Kasumi-1 (cell line): ENCODE measurements at regions not wholly inside any gene's neighbourhood (a gene's known extent, or its start where the extent isn't known, plus 50 kb on each side); places are given as distances from the start of the nearest gene placed in this dataset.
"Not testable (repeated sequence)": the region's sequence is repeated elsewhere in the genome, so short reads cannot be mapped to it uniquely, and the experiment has no call there.

ENCODE experiments used
- DNase-seq, 2 experiments: peaks; one replicate each; lab custom pipeline; 2025; lab: John Stamatoyannopoulos, UW

DNA sequence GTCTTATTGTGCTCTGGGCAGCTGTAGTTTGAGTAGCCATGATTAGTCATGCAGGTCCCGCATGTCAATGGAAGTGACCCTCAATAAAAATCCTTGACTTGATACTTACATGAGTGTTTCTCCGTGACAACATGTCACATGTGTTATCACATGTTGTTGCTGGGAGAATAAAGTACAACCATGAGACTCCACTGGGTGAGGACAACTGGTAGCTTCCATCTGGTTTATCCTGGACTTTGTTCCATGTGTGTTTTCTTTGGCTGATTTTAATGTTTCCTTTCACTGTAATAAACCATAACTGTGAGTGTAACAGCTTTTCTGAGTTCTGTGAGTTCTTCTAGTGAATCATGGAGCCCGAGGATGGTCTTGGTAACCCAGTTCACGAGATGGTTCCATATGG is 63.1 kb upstream of the NDN start:
- DNase-seq, result no peak

DNA sequence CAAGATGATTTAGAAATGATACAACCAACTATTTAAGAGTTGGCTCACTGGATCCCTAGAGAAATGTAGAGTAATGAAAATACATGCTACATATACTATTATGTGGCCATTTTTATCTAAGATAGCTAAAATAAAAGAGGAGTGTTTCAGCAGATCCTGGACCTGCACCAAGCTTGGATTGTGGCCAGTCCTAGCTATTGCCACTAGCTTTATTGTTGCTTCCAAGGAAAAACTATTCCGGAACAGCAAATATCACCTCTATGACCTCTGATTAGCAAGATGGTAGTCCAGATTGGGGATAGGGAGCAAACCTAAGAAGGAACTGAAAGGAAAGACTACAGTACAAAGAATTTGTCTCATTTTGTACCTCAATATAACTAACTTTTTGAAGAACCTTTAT is 63.7 kb upstream of the NDN start:
- DNase-seq, result no peak

DNA sequence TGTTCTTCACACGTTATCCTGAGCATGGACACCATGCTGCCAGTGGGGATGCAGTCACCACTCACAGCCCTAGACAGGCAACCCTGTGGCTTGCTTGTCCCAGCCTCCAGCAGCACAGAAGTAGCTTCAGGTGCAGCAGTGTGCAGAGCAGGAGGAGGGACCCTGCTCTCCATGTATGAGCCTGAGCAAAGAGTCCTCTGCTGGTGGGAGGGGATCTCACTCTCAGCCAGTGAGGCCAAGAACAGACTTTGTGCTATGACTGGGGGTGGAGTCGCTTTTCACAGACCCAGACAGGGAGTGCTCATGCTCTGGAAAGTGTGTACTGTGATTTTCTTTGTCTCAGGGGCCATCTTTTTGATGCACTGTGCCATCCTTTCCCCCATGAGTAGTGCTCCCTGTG is 66.1 kb upstream of the NDN start:
- no peak for DNase-seq

DNA sequence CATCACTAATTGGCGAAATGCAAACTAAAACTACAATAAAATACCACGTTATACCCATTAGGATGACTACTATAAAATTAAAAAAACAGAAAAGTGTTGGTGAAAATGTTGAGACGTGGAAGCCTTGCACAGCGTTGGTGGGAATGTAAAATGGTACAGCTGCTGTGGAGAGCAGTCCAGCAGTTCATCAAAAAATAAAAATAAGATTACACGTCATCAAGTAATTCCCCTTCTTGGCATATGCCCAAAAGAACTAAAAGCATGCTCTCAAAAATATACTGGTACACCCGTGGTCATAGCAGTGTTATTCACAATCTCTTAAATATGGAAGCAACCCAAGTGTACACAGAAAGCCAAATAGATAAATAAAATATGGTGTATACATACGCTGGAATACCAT is 71.8 kb upstream of the NDN start:
- DNase-seq, result no peak

DNA sequence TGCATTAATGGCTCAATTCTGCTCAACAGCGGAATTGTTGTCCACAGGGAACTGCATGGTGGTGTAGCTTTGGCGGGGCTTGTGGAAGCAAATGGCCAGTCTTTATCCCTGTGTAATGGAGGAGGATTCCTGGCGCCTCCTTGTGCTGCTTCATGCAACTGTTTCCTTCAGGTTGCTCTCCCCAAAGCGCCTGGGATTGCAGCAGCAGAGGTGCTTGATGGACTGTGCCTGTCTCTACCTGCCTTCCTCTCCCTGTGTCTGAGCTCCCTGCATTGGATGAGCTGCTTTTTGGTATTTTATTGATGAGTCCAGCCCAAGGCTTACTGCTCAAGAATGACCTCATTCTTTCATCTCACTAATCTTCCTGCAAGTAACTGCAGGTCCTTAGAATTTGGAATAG is 72.9 kb upstream of the NDN start:
- no peak for DNase-seq

DNA sequence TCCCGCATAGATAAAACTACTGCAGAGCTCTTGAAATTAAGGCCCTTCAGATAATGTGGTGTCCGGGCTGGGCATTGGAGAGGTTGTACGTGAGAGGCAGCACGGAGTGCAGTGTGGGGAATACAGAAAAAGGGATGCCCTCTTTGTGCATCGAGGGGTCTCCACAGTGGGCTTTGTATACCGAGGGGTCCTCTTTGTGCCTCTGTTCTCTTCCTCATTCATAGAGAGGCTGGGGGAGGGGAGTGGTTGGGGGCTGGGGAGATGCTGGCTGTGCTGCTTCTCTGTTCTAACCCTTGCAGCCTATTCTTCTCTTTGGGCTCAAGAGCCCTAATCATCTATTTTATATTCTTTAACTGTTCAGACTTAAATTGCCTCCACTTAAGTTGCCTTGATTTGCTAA is 74.3 kb upstream of the NDN start:
- no peak for DNase-seq

DNA sequence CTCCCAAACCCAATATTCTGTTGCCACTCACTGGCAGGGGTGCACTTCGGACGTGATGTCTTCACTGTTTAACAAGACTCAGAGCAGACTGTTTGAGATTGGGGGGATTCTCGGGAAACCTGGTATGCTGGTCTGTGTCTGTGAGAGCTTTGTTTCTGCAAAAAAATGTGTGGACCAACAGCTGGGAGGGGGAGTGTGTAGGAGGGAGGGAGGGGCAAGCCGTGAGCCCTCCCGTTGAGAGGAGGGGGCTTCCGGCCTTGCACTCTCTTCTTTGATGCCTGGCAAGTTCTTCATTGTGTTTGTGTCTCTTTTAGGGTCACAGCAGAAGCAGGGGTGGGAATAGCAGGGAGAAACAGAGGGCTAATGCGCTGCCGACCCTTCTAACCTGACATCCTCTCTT is 74.9 kb upstream of the NDN start:
- DNase-seq, result no peak

DNA sequence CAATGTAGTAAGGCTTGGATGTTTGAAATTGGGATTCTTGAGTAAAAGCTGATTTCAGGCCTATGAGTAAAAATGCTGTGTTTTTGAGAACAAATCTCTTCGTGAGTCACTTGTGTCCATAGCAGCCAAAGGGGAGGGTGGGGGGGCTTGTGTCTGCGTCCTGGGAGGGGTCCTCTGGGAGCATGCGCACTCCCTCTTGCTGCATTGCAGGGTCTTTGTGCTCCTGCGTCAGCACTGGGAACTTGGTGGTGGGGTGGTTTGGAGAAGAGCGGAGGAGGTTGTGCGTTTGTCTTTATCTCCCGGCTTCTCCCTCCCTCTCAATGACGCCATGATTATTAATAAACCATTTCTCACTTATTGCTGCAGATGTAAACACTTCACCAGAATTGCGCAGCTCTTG is 75.9 kb upstream of the NDN start:
- DNase-seq, result no peak

DNA sequence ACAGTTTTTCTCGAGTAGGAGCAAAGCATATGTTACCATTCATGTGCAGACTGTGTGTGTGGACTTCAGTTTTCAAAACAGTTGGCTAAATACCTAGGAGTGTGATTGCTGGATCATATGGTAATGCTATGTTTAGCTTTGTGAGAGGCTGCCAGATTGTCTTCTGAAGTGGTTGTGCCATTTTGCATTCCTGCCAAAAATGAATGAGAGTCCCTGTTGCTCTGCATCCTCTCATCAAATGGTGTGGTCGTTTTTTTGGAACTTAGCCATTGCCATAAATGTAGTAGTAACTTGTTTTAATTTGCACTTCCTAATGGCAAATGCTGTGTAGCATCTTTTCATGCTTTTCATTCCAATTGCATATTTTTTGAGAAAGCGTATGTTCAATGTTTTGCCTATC is 77.2 kb upstream of the NDN start:
- no peak for DNase-seq

DNA sequence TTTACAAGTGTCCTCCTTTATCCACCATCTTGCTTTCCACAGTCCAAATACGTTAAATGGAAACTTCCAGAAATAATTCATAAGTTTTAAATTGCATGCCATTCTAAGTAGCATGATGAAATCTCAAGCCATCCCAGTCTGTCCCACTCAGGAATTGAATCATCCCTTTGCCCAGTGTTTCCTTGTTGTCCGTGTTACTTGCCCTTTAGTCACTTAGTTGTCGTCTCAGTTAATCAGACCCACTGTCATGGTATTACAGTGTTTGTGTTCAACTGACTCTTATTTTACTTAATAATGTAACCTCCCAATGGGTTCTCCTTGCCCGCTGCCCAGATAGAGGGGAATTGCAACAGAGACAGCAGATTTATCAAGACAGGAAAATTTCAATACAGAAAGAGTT is 77.6 kb upstream of the NDN start:
- no peak for DNase-seq

DNA sequence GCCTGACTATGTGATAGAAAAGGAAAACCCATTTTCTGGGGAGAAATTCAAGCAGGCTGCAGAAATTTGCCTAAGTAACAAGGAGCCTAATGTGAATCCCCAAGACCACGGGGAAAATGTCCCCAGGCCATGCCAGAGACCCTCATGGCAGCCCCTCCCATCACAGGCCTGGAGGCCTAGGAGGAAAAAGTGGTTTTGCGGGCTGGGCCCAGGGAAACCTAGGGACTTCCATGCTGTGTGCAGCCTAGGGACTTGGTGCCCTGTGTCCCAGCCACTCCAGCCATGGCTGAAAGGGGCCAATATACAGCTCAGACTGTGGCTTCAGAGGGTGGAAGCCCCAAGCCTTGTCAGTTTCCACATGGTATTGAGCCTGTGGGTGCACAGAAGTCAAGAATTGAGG is 79.7 kb upstream of the NDN start:
- DNase-seq, result not testable (repeated sequence)

DNA sequence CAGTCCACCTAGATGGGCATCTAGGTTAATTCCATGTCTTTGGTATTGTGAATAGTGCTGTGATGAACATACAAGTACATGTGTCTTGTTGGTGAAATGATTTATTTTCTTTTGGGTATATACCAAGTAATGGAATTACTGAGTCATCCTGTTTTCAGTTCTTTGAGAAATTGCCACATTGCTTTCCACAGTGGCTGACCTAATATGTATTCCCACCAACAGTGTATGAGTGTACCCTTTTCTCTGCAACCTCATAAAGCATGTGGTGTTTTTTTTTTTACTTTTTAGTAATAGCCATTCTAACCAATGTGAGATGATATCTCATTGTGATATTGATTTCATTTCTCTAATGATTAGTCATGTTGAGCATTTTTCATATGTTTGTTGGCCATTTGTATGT is 86.0 kb upstream of the NDN start:
- DNase-seq, result no peak

DNA sequence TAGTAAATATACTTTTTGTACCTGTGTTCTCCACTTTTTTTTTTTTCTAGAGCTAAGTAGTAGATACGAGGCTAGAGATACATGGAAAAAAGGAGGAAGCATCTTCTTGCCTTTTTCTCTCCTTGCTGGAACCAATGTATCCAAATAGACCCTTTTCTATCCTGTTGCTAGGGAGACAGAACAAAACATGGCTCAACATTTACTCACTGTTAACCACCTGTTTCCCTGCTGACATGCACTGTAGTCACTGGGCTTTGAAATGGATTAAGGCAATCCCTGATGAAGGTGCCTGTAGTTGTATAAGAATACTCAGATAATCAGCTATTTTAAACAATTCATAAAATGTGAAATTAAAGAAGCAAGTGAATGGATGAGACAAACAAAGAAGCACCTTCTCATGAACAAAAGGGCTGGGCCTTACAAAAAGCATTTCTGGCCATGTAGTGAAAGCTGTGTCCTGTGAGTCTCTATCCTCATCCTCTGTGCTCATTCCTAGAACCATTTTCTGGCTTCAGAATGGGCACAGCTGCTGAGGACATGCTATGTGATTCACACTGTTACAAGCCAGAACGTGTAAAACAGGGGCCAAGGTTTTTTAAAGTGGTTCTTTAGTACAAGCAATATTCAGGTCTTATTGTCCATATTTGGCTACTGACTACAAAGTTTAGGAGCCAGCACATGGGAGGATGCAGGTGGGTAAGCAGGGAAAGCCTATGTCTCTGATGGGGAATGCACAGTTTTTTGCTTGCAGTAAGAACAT is 100.4 kb upstream of the NDN start:
- DNase-seq, result no peak

DNA sequence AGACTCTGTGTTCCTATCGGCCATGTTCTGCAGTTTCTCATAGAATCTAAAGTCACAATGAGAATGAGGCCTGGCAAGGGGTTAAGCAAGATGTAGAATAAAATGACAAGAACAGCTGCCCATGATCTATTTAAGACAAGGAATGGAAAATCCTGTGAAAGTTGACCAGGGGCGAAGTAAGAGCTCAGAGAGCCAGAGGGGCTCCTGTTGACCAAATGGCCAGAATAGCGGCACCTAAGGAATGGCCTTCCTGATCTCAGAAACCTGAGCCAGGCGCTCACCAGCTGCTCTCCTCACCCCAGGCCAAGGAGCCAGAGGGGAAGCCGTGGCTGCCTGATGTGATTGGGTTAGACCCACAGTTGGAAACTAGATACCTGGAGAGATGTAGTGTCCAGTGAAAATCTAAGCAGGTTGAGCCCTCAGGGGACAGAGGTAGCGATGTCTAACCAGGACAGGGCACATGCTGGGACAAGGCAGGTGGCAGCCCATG is 106.1 kb upstream of the NDN start:
- DNase-seq, result no peak

DNA sequence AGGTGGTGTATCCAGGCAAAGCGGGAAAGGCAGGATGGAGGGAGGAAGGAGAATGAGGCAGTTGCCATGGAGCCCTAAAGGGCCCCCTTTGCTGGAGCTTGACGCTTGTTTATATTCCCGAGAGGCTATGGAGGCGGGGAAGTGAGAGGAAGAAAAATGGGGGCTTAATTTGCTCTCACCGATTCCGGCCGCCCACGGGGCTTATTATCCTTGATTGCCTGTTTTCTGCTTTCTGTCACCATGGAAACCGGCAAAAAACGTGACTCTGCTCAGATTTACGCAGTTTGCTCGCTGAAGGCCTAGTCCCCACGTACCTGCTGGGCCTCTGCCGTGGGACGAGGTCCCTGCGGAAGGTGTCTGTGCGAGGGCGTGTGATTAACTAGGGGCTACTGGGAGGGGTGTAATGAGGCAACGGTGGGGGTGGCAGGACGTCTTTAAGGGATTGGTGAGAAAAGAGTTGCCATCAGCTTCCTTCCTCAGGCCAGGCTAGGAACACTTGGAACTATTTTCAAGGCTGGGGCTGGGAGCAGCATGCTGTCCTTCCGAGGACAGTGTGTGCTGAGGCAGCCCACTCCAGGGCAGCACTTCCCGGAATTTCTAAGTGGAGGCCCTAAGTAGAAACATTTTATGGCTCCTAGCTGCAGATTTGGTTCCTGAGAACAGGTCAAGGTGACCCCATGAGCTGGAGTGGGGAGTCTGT is 110.8 kb upstream of the NDN start:
- no peak for DNase-seq

DNA sequence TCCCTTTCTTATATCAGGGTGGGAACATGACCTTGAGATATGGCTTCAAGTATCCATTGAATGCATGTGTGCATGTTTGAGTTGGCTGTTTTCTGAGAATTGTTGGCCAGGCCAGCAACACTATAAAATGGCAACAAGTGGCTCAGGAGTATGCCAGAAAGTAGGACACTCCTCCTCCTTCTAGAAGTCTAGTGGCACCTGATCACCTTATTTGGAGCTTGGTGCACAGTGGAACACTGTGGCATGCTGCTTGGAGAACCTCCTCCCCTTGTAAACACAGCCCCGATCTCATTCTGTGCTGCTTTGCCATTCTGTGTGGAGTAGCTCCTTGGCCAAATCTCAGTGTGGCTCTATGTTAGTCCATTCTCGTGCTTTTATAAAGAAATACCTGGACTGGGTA is 114.8 kb upstream of the NDN start:
- no peak for DNase-seq

DNA sequence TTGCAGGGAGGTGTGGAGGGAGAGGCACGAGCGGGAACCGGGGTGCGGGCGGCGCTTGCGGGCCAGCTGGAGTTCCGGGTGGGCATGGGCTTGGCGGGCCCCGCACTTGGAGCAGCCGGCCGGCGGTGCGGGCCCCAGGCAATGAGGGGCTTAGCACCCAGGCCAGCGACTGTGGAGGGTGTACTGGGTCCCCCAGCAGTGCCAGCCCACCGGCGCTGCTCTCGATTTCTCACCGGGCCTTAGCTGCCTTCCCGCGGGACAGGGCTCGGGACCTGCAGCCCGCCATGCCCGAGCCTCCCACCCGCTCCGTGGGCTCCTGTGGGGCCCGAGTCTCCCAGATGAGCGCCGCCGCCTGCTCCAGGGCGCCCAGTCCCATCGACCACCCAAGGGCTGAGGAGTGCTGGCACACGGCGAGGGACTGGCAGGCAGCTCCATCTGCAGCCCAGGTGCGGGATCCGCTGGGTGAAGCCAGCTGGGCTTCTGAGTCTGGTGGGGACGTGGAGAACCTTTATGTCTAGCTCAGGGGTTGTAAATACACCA is 115.9 kb upstream of the NDN start:
- not testable (repeated sequence) for DNase-seq

DNA sequence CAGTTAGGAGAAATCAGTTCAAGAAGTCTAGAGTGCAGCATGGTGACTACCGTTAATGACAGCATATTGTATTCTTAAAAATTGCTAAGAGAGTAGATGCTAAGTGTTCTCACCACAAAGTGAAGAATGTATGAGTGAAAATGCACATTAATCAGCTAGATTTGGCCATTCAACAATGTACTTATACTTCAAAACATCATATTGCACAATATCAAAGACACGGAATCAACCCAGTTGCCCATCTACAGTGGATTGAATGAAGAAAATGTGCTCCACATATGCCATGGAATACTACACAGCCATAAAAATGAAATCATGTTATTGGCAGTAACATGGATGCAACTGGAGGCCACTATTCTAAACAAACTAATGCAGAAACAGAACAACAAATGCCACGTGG is 119.9 kb upstream of the NDN start:
- no peak for DNase-seq

DNA sequence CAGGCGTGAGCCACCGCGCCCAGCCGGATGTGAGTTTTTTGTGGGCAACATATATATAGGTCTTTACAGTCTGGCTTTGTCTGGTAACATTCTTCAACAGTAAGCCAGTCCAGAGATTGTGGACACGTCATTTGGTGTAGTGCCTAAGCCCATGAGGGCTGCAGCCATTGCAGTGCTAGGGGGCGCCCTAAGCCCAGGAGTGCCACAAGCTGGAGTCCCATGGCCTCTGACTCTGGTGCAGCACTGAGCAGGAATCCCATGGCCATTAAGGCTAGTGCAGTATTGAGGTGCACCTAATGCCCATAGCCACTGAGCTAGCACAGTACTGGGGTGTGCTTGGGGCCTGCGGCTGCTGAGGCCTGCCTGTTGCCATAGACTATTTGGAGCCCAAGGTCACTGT is 136.4 kb upstream of the NDN start:
- no peak for DNase-seq

DNA sequence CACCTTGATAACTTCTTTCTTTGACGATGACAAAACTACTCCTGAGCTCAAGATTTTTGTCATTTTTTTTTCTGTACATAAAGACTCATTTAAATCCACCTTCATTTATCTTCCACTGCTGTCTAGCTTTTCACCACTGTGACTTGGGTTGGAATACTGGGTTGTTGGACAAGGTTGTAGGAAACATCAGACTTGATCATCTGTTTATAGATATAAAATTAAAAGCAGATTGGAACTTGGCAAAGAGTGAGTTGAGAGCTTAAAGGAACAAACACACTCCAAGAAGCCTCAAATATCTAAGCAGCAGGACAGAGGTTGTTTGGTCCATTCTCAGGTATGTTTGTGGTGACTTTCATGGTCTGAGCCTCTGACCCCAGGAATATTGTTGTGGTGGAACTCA is 141.7 kb upstream of the NDN start:
- no peak for DNase-seq

DNA sequence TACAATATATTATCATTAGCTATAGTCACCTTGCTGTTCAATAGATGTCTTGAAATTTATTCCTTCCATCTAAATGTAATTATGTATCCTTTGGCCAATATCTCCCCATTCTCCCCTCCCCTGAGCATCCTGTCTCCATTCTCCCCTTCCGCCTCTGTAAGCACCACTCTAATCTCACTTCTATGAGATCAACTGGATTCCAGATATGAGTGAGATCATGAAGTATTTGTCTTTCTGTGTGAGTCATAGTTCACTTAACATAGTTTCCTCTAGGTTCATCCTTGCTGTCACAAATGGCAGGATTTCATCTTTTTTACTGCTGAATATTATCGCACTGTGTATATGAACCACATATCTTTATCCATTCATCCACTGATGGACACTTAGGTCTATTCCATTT is 148.8 kb upstream of the NDN start:
- no peak for DNase-seq

DNA sequence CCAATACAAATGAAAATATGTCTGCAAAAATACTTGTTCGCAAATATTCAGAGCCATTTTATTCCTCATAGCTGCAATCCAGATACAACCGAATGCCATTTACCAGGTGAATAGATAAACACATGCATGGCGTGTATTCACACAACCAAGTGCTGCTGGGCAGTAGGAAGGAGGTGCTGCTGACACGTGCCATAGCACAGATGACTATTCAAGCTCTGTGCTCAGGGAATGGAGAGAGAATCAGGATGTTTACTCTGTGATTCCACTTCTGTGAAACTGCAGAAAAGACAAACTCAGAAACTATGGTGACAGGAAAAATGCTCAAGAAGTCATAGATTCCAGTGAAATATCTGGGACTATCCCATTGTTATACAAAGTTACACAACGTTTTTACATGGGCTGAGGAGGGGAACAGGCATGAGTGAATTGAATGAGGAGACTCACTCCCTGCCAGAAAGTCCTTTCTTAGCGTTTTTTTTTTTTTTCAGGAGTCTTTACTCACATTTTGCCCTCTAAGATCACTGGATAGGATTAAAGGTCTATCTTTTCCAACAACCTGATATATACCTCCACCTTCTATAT is 152.9 kb upstream of the NDN start:
- no peak for DNase-seq

DNA sequence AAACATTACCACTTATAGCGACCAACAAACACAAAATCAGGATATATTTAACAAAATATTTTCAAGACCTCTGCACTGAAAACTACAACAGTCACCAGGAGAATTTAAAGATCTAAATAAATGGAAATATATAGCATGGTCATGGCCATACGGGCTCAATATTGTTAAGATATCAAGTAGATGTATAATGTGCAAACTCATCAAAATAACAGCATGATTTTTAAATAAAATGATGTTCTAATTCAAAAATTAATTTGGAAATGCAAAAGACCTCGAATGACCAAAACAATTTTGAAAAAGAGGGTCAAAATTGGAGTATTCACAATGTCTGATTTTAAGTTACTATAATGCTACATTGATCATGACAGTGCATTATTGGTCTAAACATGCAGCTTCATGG is 159.1 kb upstream of the NDN start:
- DNase-seq, result no peak
